HL-60 (cell line): ENCODE measurements at regions not wholly inside any gene's neighbourhood (a gene's known extent, or its start where the extent isn't known, plus 50 kb on each side); places are given as distances from the start of the nearest gene placed in this dataset.

Experiments used
- DNase-seq, 2 experiments: peaks; one replicate each; pipeline ENCODE4 v3.0.0-alpha.2; 2010 to 2020; ENCODE audit warnings: low read depth in 1 of 2, low spot score in 1 of 2
- H3K27ac ChIP-seq: fragments of 250-450 bp; sonication (Bioruptor Pico); replicated peaks from 2 replicates; pipeline ENCODE4 v1.5.1; 2020; ENCODE audit warnings: mild to moderate bottlenecking, moderate library complexity
- H3K27me3 ChIP-seq: fragments of 250-450 bp; sonication (Bioruptor Pico); 2 replicates; pipeline ENCODE4 v1.5.1; 2021; ENCODE audit warnings: mild to moderate bottlenecking, moderate library complexity; ENCODE audit not compliant: insufficient read depth, poor library complexity, severe bottlenecking
- H3K4me3 ChIP-seq: replicated peaks from 2 replicates; pipeline ENCODE4 v1.5.1; 2011; ENCODE audit warnings: mild to moderate bottlenecking, control low read depth, low read length; ENCODE audit not compliant: insufficient read depth
- GABPA ChIP-seq: IDR thresholded peaks from 2 replicates; pipeline ENCODE4 v1.6.1; 2012; ENCODE audit warnings: low read depth
- POLR2AphosphoS5 ChIP-seq: IDR thresholded peaks from 2 replicates; pipeline ENCODE4 v1.6.1; 2012; ENCODE audit warnings: low read depth
- SPI1 ChIP-seq: IDR thresholded peaks from 2 replicates; pipeline ENCODE4 v1.6.1; 2012; ENCODE audit warnings: low read depth, mild to moderate bottlenecking, borderline replicate concordance
- TF ChIP-seq, protein P1 (sequence below): IDR thresholded peaks from 2 replicates; pipeline ENCODE4 v1.6.1; 2012; ENCODE audit warnings: low read depth; ENCODE audit not compliant: insufficient replicate concordance
- TF ChIP-seq, protein P2 (sequence below): IDR thresholded peaks from one replicate; pipeline ENCODE4 v1.5.1; 2011; ENCODE audit warnings: low read length, control low read depth, inconsistent platforms; ENCODE audit not compliant: insufficient read depth

DNA sequence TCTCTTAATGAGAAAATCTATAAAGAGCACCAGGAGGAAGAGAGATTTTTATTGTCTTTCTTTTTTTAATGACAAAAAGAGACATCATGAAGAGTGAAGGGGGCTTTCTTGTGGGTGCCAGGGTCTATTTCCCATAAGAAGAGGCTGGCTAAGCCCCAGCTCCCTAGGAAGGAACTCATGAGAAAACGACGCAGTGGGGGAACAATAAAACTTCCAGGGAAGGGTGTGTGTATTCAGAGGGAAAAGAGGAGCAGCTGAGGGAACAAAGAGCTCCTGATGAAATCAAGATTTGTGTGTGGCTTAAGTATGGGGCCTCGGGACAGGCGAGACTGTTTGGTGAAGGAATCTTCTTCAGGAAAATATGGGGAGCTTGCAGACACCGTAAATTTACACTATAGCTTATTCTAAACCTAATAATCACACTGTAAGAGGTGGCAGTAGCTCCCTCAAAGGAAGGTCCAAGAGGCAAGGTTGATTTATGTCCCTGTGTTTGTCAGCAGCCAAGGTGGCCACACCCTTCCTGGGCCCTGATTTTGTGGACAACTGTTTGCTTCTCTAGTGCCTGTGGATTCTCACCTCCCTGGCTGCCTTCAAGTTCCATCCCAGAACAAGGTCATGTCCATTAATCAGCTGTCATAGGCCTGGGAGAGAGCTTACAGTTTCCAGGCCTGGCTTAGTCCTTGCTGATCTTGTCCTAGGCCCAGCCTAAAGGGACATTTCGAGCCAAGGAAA, 615.7 kb downstream of the INSC start:
- DNase-seq, result no peak
- no peak overlapping the region for H3K27ac ChIP-seq
- peaks cover 11% of the 10 kb centered on the region for H3K27me3 ChIP-seq

DNA sequence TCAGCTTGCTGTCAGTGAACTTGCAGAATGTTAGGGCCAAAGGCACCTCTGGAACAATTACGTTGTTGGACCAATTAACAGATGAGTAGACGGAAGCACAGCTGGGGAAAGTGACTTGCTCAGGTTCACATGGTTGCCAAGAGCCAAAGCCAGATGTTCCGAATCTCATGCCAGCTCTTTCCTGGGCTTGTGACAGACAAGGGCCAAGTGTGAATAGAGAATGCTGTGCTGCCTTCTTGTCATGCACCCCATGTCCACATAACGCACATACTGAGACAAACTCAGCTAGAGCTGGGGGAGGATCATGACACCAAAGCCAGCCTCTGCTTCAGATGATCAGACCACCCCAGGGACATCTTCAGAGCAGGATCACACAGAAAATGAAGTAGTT, 616.3 kb downstream of the INSC start:
- H3K27me3 ChIP-seq, result peaks cover 11% of the 10 kb centered on the region
- H3K4me3 ChIP-seq, result no peak overlapping the region
- H3K27ac ChIP-seq, result no peak overlapping the region
- no peak for DNase-seq
- TF ChIP-seq POLR2AphosphoS5 (no peak), GABPA (no peak), SPI1 (no peak)
- TF ChIP-seq, protein P1, sequence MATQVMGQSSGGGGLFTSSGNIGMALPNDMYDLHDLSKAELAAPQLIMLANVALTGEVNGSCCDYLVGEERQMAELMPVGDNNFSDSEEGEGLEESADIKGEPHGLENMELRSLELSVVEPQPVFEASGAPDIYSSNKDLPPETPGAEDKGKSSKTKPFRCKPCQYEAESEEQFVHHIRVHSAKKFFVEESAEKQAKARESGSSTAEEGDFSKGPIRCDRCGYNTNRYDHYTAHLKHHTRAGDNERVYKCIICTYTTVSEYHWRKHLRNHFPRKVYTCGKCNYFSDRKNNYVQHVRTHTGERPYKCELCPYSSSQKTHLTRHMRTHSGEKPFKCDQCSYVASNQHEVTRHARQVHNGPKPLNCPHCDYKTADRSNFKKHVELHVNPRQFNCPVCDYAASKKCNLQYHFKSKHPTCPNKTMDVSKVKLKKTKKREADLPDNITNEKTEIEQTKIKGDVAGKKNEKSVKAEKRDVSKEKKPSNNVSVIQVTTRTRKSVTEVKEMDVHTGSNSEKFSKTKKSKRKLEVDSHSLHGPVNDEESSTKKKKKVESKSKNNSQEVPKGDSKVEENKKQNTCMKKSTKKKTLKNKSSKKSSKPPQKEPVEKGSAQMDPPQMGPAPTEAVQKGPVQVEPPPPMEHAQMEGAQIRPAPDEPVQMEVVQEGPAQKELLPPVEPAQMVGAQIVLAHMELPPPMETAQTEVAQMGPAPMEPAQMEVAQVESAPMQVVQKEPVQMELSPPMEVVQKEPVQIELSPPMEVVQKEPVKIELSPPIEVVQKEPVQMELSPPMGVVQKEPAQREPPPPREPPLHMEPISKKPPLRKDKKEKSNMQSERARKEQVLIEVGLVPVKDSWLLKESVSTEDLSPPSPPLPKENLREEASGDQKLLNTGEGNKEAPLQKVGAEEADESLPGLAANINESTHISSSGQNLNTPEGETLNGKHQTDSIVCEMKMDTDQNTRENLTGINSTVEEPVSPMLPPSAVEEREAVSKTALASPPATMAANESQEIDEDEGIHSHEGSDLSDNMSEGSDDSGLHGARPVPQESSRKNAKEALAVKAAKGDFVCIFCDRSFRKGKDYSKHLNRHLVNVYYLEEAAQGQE, result no peak
- TF ChIP-seq, protein P2, sequence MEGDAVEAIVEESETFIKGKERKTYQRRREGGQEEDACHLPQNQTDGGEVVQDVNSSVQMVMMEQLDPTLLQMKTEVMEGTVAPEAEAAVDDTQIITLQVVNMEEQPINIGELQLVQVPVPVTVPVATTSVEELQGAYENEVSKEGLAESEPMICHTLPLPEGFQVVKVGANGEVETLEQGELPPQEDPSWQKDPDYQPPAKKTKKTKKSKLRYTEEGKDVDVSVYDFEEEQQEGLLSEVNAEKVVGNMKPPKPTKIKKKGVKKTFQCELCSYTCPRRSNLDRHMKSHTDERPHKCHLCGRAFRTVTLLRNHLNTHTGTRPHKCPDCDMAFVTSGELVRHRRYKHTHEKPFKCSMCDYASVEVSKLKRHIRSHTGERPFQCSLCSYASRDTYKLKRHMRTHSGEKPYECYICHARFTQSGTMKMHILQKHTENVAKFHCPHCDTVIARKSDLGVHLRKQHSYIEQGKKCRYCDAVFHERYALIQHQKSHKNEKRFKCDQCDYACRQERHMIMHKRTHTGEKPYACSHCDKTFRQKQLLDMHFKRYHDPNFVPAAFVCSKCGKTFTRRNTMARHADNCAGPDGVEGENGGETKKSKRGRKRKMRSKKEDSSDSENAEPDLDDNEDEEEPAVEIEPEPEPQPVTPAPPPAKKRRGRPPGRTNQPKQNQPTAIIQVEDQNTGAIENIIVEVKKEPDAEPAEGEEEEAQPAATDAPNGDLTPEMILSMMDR, result no peak

More for the DNA sequence above, 615.7 kb downstream of the INSC start:
- TF ChIP-seq POLR2AphosphoS5 (no peak), GABPA (no peak), SPI1 (no peak)
- TF ChIP-seq, protein P1, result no peak
- TF ChIP-seq, protein P2, result no peak
- no peak overlapping the region for H3K4me3 ChIP-seq

DNA sequence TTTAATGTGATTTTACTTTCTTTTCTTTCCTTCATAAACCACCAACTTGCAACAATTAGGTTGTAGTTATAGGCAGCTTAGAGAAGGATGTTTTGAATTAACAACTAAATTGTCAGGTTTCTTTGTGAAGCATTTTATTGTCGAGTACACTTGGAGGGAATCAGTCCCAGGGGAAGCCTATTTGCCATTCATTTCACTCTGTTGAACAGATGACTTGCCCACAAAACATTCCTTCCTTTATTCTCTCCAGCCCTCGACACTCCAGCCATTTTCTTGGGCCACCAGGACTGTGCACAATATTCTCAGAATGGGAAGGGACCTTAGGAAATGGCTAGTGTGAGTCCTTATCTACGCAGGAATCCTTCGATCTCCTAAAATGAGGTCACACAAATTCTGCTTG, 620.6 kb downstream of the SOX6 start:
- TF ChIP-seq GABPA, result no peak
- TF ChIP-seq, protein P2, result no peak
- TF ChIP-seq, protein P1, result no peak
- TF ChIP-seq SPI1, result no peak
- TF ChIP-seq POLR2AphosphoS5, result no peak
- no peak overlapping the region for H3K4me3 ChIP-seq
- peaks cover 11% of the 10 kb centered on the region for H3K27me3 ChIP-seq
- no peak overlapping the region for H3K27ac ChIP-seq
- no peak for DNase-seq
